GM12891 (cell line): ENCODE measurements at regions not wholly inside any gene's neighbourhood (a gene's known extent, or its start where the extent isn't known, plus 50 kb on each side); places are given as distances from the start of the nearest gene placed in this dataset.

ENCODE experiments used
- PAX5 ChIP-seq: IDR thresholded peaks from 2 replicates; pipeline ENCODE4 v1.6.1; 2011; ENCODE audit warnings: low read length, moderate library complexity, mild to moderate bottlenecking; ENCODE audit not compliant: insufficient read depth, severe bottlenecking
- POLR2A ChIP-seq: IDR thresholded peaks from 2 replicates; pipeline ENCODE4 v1.6.1; 2011; ENCODE audit warnings: low read depth, low read length, control low read depth
- POLR2AphosphoS5 ChIP-seq: IDR thresholded peaks from 2 replicates; pipeline ENCODE4 v1.6.1; 2011; ENCODE audit warnings: low read depth, low read length, control low read depth
- POU2F2 ChIP-seq: IDR thresholded peaks from 2 replicates; pipeline ENCODE4 v1.6.1; 2011; ENCODE audit warnings: low read depth, mild to moderate bottlenecking, control low read depth, low read length, moderate library complexity
- SPI1 ChIP-seq: IDR thresholded peaks from 2 replicates; pipeline ENCODE4 v1.6.1; 2011; ENCODE audit warnings: low read depth, low read length, control low read depth
- TAF1 ChIP-seq: IDR thresholded peaks from 2 replicates; pipeline ENCODE4 v1.6.1; 2011; ENCODE audit warnings: low read depth, low read length, control low read depth

GRCh38 chr4:56229947-56230346 is 157.3 kb downstream of the AASDH start:
- TF ChIP-seq POLR2AphosphoS5, result no peak
- TF ChIP-seq POLR2A, result no peak
- no peak for TF ChIP-seq SPI1
- TF ChIP-seq TAF1, result no peak
- TF ChIP-seq POU2F2, result no peak
- no peak for TF ChIP-seq PAX5
